Activated naive CD4-positive, alpha-beta T cell (primary cell): ENCODE measurements at regions not wholly inside any gene's neighbourhood (a gene's known extent, or its start where the extent isn't known, plus 50 kb on each side); places are given as distances from the start of the nearest gene placed in this dataset.

Experiments
- DNase-seq, 4 experiments: peaks; one replicate each; lab custom pipeline; 2025; lab: John Stamatoyannopoulos, UW

- DNase-seq = no peak
Measured at GRCh38 chr3:70558956-70559355, 246.5 kb upstream of the MDFIC2 start.

GRCh38 chr3:70557976-70558375, 245.5 kb upstream of the MDFIC2 start:
- DNase-seq = no peak

GRCh38 chr3:70556056-70556455, 243.6 kb upstream of the MDFIC2 start:
- no peak for DNase-seq

- DNase-seq = no peak
Measured at GRCh38 chr3:70554170-70554569, 241.7 kb upstream of the MDFIC2 start.

- peak; percentile 46 to 70 (median 63) for DNase-seq
Measured at GRCh38 chr3:70550723-70551319, 238.4 kb upstream of the MDFIC2 start.

GRCh38 chr3:70546679-70547078, 234.2 kb upstream of the MDFIC2 start:
- no peak for DNase-seq

- no peak for DNase-seq
Measured at GRCh38 chr3:70543493-70543892, 231.1 kb upstream of the MDFIC2 start.

- no peak for DNase-seq
Measured at GRCh38 chr3:70539908-70540307, 227.5 kb upstream of the MDFIC2 start.

GRCh38 chr3:70532806-70533205, 220.4 kb upstream of the MDFIC2 start:
- DNase-seq = no peak

GRCh38 chr3:70531838-70532489, 219.5 kb upstream of the MDFIC2 start:
- no peak for DNase-seq

- no peak for DNase-seq
Measured at GRCh38 chr3:70531063-70531657, 218.7 kb upstream of the MDFIC2 start.

GRCh38 chr3:70530626-70531025, 218.2 kb upstream of the MDFIC2 start:
- DNase-seq = no peak

GRCh38 chr3:70527026-70527425, 214.6 kb upstream of the MDFIC2 start:
- no peak for DNase-seq

GRCh38 chr3:70519913-70520659, 207.6 kb upstream of the MDFIC2 start:
- no peak for DNase-seq

- no peak for DNase-seq
Measured at GRCh38 chr3:70519026-70519425, 206.6 kb upstream of the MDFIC2 start.

- DNase-seq = no peak
Measured at GRCh38 chr3:70518356-70518755, 205.9 kb upstream of the MDFIC2 start.

- no peak for DNase-seq
Measured at GRCh38 chr3:70517124-70517890, 204.9 kb upstream of the MDFIC2 start.

GRCh38 chr3:70516076-70516475, 203.6 kb upstream of the MDFIC2 start:
- DNase-seq = no peak

GRCh38 chr3:70507486-70507885, 195.0 kb upstream of the MDFIC2 start:
- DNase-seq = no peak

GRCh38 chr3:70506775-70507174, 194.3 kb upstream of the MDFIC2 start:
- DNase-seq = no peak

- DNase-seq = no peak
Measured at GRCh38 chr3:70501561-70501960, 189.1 kb upstream of the MDFIC2 start.

- no peak for DNase-seq
Measured at GRCh38 chr3:70488816-70489215, 176.4 kb upstream of the MDFIC2 start.
